ENCODE measurements at regions not wholly inside any gene's neighbourhood (a gene's known extent, or its start where the extent isn't known, plus 50 kb on each side); places are given as distances from the start of the nearest gene placed in this dataset.

DNA sequence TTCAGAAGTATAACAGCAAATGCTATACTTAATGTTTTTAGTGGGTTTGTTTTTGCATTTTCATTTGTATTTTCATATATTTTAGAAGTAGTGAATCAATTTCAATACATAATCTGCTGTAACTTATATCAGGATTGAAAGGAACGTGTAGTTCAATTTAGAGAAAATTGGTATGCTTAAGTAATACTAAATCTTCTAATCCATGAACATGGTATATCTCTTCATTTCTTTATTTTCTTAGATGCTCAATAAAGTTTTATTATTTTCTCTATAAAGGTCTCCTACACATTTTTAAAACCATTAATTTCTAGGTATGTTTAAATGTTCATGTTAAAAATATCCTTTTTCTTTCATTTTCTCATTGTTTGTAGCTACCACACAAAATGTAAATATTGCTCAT is 85.1 kb downstream of the STMND1 start:
- Histone ChIP-seq H3K18ac (ENCODE audit: insufficient read length, low read depth, low read length) (no peak overlapping the region), H4K20me1 (ENCODE audit: control insufficient read depth, insufficient read depth, insufficient read length) (no peaks in the 10 kb centered on the region), H3K9ac (ENCODE audit: extremely low read depth, insufficient read length, low read length) (no peak overlapping the region), H2BK20ac (ENCODE audit: low read depth, low read length, poor library complexity, severe bottlenecking) (no peak overlapping the region), H3K23me2 (ENCODE audit: insufficient read length, low read depth, low read length, poor library complexity, severe bottlenecking) (no peaks in the 10 kb centered on the region), H2BK120ac (ENCODE audit: low read depth, low read length, poor library complexity, severe bottlenecking) (no peak overlapping the region), H3K79me2 (ENCODE audit: insufficient read depth, low read length) (no peaks in the 10 kb centered on the region), H2BK5ac (ENCODE audit: insufficient read length, low read length) (no peak overlapping the region), H3T11ph (ENCODE audit: low read length) (no peak overlapping the region), H3K4ac (ENCODE audit: low read depth, low read length) (no peak overlapping the region), H3K56ac (ENCODE audit: insufficient read length, low read depth, low read length) (no peak overlapping the region), H3K79me1 (ENCODE audit: insufficient read depth, low read depth, low read length, poor library complexity, severe bottlenecking) (no peaks in the 10 kb centered on the region), H4K5ac (ENCODE audit: insufficient read length, low read depth, low read length) (no peak overlapping the region), H3K4me2 (ENCODE audit: insufficient read depth, insufficient read length, low read length) (no peak overlapping the region), H4K8ac (replicated peaks; ENCODE audit: insufficient read length, low read depth, low read length) (no peak overlapping the region), H3K4me1 (ENCODE audit: insufficient read depth, low read length) (no peaks in the 10 kb centered on the region), H3K27ac (ENCODE audit: insufficient read length, low read depth, low read length) (no peak overlapping the region), H3K14ac (ENCODE audit: insufficient read depth, low read length) (no peak overlapping the region), H3K23ac (ENCODE audit: insufficient read length, low read depth, low read length) (no peak overlapping the region), H2AK5ac (ENCODE audit: insufficient read length, low read length) (no peak overlapping the region), H4K91ac (ENCODE audit: insufficient read length, low read depth, low read length) (no peak overlapping the region), H3K27me3 (ENCODE audit: insufficient read depth, low read length) (no peaks in the 10 kb centered on the region), H2BK12ac (ENCODE audit: insufficient read length, low read depth, low read length) (no peak overlapping the region), H3K9me3 (ENCODE audit: control insufficient read depth, low read depth, low read length) (no peaks in the 10 kb centered on the region), H2BK15ac (ENCODE audit: low read depth, low read length) (no peak overlapping the region), H2AFZ (ENCODE audit: low read length) (no peak overlapping the region)
- no CpG with 5 or more reads among the region's 1 CpG for WGBS (ENCODE audit: extremely low coverage, insufficient read length, low lambda C conversion rate)
- Mint-ChIP-seq H3K27me3 (ENCODE audit: low read depth) (no peaks in the 10 kb centered on the region; the same call in 1 of the 2 replicates), H3K9me3 (peaks cover 3 to 9% of the 10 kb centered on the region in 2 experiments; a peak in 4 of 5 replicates), H3K36me3 (ENCODE audit: insufficient read depth in 1 of 3, low read depth in 3 of 3) (no peaks in the 10 kb centered on the region), H3K27ac (no peak overlapping the region), H3K4me3 (no peak overlapping the region), H3K4me1 (no peaks in the 10 kb centered on the region)
- DNase-seq, result no peak
- TF ChIP-seq, protein P1, sequence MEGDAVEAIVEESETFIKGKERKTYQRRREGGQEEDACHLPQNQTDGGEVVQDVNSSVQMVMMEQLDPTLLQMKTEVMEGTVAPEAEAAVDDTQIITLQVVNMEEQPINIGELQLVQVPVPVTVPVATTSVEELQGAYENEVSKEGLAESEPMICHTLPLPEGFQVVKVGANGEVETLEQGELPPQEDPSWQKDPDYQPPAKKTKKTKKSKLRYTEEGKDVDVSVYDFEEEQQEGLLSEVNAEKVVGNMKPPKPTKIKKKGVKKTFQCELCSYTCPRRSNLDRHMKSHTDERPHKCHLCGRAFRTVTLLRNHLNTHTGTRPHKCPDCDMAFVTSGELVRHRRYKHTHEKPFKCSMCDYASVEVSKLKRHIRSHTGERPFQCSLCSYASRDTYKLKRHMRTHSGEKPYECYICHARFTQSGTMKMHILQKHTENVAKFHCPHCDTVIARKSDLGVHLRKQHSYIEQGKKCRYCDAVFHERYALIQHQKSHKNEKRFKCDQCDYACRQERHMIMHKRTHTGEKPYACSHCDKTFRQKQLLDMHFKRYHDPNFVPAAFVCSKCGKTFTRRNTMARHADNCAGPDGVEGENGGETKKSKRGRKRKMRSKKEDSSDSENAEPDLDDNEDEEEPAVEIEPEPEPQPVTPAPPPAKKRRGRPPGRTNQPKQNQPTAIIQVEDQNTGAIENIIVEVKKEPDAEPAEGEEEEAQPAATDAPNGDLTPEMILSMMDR (conservative IDR thresholded peaks at IDR 0.05), result no peak

All from H9 (cell line).